ENCODE measurements at regions not wholly inside any gene's neighbourhood (a gene's known extent, or its start where the extent isn't known, plus 50 kb on each side); places are given as distances from the start of the nearest gene placed in this dataset.

DNA sequence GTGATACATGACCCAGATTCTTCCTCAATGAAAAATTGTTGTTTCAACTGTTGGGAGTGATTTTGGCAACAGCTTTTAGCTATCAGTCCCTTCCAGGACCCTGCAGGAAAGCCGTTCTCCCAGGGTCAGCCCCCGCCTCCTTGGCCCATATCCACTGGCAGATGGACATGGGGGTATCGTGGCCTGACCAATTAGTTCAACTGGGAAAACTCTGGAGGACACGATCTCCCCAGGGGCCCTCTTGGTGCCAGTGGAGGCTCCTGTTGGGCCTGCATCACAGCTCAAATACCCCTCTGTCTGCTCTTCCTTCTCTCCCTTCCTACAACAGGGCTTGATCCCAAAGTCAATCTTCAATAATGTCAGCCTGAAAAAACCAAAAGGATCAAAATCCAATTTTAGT, 272.5 kb upstream of the B3GAT1 start:
- TF ChIP-seq, protein P1, sequence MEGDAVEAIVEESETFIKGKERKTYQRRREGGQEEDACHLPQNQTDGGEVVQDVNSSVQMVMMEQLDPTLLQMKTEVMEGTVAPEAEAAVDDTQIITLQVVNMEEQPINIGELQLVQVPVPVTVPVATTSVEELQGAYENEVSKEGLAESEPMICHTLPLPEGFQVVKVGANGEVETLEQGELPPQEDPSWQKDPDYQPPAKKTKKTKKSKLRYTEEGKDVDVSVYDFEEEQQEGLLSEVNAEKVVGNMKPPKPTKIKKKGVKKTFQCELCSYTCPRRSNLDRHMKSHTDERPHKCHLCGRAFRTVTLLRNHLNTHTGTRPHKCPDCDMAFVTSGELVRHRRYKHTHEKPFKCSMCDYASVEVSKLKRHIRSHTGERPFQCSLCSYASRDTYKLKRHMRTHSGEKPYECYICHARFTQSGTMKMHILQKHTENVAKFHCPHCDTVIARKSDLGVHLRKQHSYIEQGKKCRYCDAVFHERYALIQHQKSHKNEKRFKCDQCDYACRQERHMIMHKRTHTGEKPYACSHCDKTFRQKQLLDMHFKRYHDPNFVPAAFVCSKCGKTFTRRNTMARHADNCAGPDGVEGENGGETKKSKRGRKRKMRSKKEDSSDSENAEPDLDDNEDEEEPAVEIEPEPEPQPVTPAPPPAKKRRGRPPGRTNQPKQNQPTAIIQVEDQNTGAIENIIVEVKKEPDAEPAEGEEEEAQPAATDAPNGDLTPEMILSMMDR (IDR thresholded peaks at IDR 0.05) = no peak
- no peak for TF ChIP-seq POLR2A (IDR thresholded peaks at IDR 0.05)

All from thyroid gland (tissue), 4 donors.